ENCODE measurements at regions not wholly inside any gene's neighbourhood (a gene's known extent, or its start where the extent isn't known, plus 50 kb on each side); places are given as distances from the start of the nearest gene placed in this dataset.

DNA sequence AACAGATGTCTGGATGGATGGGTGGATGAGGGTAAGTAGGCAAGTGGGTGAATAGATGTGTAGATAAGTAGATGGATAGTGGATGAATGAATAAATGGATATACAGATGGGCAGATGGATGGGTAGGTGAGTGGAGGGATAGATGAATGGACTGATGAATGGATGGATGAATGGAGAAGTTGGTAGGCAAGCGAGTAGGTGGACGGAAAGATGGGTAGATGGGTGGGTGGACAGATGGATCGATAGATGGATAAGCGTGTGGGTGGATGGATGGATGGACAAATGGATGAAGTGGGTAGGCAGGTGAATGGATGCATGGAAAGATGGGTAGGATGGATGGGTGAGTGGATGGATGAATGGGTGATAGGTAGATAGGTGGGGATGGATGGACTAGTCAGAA is 393.2 kb downstream of the SHANK2 start:
- TF ChIP-seq, protein P1, sequence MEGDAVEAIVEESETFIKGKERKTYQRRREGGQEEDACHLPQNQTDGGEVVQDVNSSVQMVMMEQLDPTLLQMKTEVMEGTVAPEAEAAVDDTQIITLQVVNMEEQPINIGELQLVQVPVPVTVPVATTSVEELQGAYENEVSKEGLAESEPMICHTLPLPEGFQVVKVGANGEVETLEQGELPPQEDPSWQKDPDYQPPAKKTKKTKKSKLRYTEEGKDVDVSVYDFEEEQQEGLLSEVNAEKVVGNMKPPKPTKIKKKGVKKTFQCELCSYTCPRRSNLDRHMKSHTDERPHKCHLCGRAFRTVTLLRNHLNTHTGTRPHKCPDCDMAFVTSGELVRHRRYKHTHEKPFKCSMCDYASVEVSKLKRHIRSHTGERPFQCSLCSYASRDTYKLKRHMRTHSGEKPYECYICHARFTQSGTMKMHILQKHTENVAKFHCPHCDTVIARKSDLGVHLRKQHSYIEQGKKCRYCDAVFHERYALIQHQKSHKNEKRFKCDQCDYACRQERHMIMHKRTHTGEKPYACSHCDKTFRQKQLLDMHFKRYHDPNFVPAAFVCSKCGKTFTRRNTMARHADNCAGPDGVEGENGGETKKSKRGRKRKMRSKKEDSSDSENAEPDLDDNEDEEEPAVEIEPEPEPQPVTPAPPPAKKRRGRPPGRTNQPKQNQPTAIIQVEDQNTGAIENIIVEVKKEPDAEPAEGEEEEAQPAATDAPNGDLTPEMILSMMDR (conservative IDR thresholded peaks at IDR 0.05; ENCODE audit: low read depth, low read length): no peak
- no peak for TF ChIP-seq EZH2 (IDR thresholded peaks at IDR 0.05; ENCODE audit: borderline replicate concordance, low read depth, low read length, poor library complexity, severe bottlenecking)

Data from A673 (cell line).